Hematopoietic multipotent progenitor cell treated with erythropoietin and hydrocortisone succinate and interleukin-3 and kit ligand, for 15 days (in vitro differentiated cells): ENCODE measurements at regions not wholly inside any gene's neighbourhood (a gene's known extent, or its start where the extent isn't known, plus 50 kb on each side); places are given as distances from the start of the nearest gene placed in this dataset.

Experiments
- DNase-seq: peaks from one replicate; pipeline ENCODE4 v3.0.0-alpha.2; 2015; ENCODE audit warnings: low spot score

- no peak for DNase-seq
These were observed 205.8 kb downstream of the PTPRU start for GRCh38 chr1:29441916-29442668.

GRCh38 chr1:29439615-29440014, 203.3 kb downstream of the PTPRU start:
- DNase-seq: no peak

- no peak for DNase-seq
These were observed 202.7 kb downstream of the PTPRU start for GRCh38 chr1:29438991-29439390.

GRCh38 chr1:29437946-29438345, 201.6 kb downstream of the PTPRU start:
- DNase-seq: no peak

- no peak for DNase-seq
These were observed 200.0 kb downstream of the PTPRU start for GRCh38 chr1:29436181-29436785.

GRCh38 chr1:29433830-29434229, 197.5 kb downstream of the PTPRU start:
- no peak for DNase-seq

- DNase-seq: no peak
These were observed 194.8 kb downstream of the PTPRU start for GRCh38 chr1:29431138-29431537.

- DNase-seq: no peak
These were observed 193.3 kb downstream of the PTPRU start for GRCh38 chr1:29429656-29430055.

GRCh38 chr1:29428997-29429396, 192.7 kb downstream of the PTPRU start:
- DNase-seq: no peak

- no peak for DNase-seq
These were observed 191.9 kb downstream of the PTPRU start for GRCh38 chr1:29428280-29428615.

GRCh38 chr1:29427614-29428279, 191.4 kb downstream of the PTPRU start:
- no peak for DNase-seq

- DNase-seq: no peak
These were observed 190.5 kb downstream of the PTPRU start for GRCh38 chr1:29426701-29427279.

- DNase-seq: no peak
These were observed 189.3 kb downstream of the PTPRU start for GRCh38 chr1:29425631-29426030.

- DNase-seq: no peak
These were observed 187.9 kb downstream of the PTPRU start for GRCh38 chr1:29424266-29424665.

- no peak for DNase-seq
These were observed 183.9 kb downstream of the PTPRU start for GRCh38 chr1:29420202-29420601.

GRCh38 chr1:29417971-29418370, 181.6 kb downstream of the PTPRU start:
- no peak for DNase-seq

- DNase-seq: no peak
These were observed 181.0 kb downstream of the PTPRU start for GRCh38 chr1:29417147-29417858.

- no peak for DNase-seq
These were observed 180.2 kb downstream of the PTPRU start for GRCh38 chr1:29416267-29417146.

- DNase-seq: no peak
These were observed 179.5 kb downstream of the PTPRU start for GRCh38 chr1:29415861-29416260.

- no peak for DNase-seq
These were observed 179.0 kb downstream of the PTPRU start for GRCh38 chr1:29415156-29415830.

GRCh38 chr1:29414086-29414485, 177.8 kb downstream of the PTPRU start:
- DNase-seq: no peak
